ENCODE measurements at regions not wholly inside any gene's neighbourhood (a gene's known extent, or its start where the extent isn't known, plus 50 kb on each side); places are given as distances from the start of the nearest gene placed in this dataset.

GRCh38 chr7:97422046-97422445 is 304.5 kb downstream of the SDHAF3 start:
- TF ChIP-seq, protein P1, sequence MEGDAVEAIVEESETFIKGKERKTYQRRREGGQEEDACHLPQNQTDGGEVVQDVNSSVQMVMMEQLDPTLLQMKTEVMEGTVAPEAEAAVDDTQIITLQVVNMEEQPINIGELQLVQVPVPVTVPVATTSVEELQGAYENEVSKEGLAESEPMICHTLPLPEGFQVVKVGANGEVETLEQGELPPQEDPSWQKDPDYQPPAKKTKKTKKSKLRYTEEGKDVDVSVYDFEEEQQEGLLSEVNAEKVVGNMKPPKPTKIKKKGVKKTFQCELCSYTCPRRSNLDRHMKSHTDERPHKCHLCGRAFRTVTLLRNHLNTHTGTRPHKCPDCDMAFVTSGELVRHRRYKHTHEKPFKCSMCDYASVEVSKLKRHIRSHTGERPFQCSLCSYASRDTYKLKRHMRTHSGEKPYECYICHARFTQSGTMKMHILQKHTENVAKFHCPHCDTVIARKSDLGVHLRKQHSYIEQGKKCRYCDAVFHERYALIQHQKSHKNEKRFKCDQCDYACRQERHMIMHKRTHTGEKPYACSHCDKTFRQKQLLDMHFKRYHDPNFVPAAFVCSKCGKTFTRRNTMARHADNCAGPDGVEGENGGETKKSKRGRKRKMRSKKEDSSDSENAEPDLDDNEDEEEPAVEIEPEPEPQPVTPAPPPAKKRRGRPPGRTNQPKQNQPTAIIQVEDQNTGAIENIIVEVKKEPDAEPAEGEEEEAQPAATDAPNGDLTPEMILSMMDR (IDR thresholded peaks at IDR 0.05) = no peak
- TF ChIP-seq ZFX (IDR thresholded peaks at IDR 0.05; ENCODE audit: borderline replicate concordance) = no peak
